ENCODE measurements at regions not wholly inside any gene's neighbourhood (a gene's known extent, or its start where the extent isn't known, plus 50 kb on each side); places are given as distances from the start of the nearest gene placed in this dataset.

DNA sequence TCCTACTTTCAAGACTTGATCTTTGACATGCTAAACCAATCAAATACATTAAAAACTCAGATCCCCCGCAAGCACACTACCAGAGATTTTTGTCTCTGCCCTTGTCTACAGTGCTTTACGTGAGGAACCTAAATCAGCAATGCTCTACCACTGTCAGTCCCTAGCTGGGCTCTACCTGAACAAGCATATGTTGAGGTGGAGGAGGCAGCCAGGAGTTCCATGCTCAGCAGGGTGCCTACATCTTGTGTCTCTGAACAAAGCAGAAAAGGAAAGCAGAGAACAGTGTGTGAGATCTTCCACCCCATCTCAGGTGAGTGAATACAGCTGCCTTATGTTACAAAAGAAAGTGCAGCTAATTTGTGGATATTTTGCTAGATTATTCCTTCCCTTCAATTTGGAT, 255.0 kb downstream of the NDUFS4 start:
- no peak for TF ChIP-seq CTCF (IDR thresholded peaks at IDR 0.05)
- no peak for TF ChIP-seq POLR2A (IDR thresholded peaks at IDR 0.05)
